GM21619 (cell line): ENCODE measurements at regions not wholly inside any gene's neighbourhood (a gene's known extent, or its start where the extent isn't known, plus 50 kb on each side); places are given as distances from the start of the nearest gene placed in this dataset.

ENCODE experiments used
- ATAC-seq: cut with Tn5 transposase; IDR thresholded peaks from one replicate; pipeline ENCODE4 v1.9.1; 2021; ENCODE audit not compliant: unreplicated experiment

GRCh38 chr4:20352163-20352431 is 100.4 kb downstream of the SLIT2 start:
- ATAC-seq: no peak

- no peak for ATAC-seq
Observed at GRCh38 chr4:20353646-20354045, 101.9 kb downstream of the SLIT2 start.

- no peak for ATAC-seq
Observed at GRCh38 chr4:20354120-20354519, 102.4 kb downstream of the SLIT2 start.

GRCh38 chr4:20356565-20356964 is 104.9 kb downstream of the SLIT2 start:
- ATAC-seq: no peak

- ATAC-seq: no peak
Observed at GRCh38 chr4:20358110-20358509, 106.4 kb downstream of the SLIT2 start.

DNA sequence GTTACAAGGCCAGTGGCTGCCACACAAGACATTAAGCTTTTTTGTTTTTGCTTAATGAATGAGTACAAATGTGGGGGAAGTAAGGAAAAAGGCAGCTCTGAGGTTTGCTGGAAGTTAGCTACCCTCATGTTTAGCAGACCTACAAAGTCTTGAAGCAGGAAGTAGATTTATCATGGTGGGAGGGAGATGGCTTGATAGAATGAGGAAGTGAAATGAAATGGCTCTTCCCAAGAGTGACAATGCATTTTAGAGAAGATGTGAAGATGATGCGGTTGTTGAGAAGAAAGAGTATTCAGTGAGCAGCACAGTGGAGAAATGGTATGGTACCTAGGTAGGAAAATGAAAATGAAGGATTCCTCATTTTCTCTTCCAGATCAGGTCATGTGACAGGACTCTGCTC is 108.0 kb downstream of the SLIT2 start:
- ATAC-seq: no peak

- ATAC-seq: no peak
Observed at GRCh38 chr4:20362148-20362547, 110.4 kb downstream of the SLIT2 start.

DNA sequence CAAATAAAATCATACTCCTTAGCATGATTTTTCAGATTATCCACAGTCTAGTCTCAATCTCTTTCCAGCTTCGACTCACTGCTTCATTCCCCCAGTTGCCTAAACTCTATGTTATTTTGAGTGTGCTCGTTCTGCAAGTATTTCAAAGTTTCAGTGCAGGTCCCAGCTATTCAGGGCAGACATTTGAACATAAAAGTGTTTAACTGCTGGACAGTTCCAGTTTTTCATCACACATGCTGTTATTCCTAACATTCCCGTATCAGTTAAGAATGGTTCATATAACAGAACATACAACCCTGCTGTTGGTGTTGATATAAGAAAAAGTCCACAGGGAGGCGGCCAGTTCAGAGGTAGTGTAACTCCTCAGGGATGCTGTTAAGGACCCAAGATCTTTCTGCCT is 113.3 kb downstream of the SLIT2 start:
- ATAC-seq: no peak

- ATAC-seq: no peak
Observed at GRCh38 chr4:20367446-20367845, 115.7 kb downstream of the SLIT2 start.

- ATAC-seq: no peak
Observed at GRCh38 chr4:20368926-20369325, 117.2 kb downstream of the SLIT2 start.

DNA sequence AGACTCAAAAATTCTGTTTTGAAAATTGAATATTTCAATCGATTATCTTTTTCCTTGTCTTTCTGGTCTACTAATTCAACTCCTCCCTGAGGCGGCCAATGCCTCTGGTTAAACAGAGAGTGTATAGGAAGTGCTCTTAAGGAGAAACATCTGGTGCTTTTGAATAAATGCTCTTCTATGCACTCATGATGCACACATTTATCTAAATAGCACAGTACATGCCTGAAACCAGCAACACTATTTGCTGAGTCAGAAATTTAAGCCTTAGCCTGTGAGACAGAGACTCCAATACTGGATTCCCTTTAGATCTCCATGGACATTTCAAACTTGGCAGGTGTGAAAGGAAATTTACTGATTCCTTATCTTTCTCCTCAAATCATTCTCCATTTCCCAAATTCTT is 118.6 kb downstream of the SLIT2 start:
- no peak for ATAC-seq

- ATAC-seq: no peak
Observed at GRCh38 chr4:20376070-20376469, 124.4 kb downstream of the SLIT2 start.

DNA sequence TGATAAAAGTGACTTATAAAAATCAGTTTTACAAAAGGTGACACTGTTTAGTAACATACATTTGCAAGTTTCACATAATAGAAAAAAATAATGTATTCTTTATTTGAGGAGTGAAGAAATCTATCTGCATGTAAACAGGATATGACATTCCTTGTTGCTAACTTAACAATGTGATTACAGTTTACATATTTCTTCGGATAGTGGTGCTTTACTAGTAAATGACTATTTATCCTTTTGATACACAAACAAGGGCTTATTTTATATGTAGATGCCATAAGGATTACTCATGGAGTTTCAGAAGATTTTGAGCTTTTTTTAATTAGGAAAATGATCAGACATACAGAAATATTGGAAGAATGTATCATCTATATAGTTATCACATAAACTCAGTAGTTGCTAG is 126.5 kb downstream of the SLIT2 start:
- no peak for ATAC-seq

DNA sequence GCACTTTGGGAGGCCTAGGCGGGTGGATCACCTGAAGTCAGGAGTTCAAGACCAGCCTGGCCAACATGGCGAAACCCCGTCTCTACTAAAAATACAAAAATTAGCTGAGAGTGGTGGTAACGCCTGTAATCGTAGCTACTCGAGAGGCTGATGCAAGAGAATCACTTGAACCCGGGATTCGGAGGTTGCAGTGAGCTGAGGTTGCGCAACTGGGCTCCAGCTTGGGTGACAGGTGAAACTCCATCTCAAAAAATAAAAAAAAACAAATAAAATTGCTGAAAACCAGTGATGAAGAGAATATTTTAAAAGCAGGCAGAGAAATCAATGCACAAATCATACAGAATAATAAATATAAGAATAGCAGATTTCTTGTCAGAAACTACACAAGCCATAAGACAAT is 129.3 kb downstream of the SLIT2 start:
- ATAC-seq: no peak

GRCh38 chr4:20383283-20383682 is 131.6 kb downstream of the SLIT2 start:
- ATAC-seq: no peak

DNA sequence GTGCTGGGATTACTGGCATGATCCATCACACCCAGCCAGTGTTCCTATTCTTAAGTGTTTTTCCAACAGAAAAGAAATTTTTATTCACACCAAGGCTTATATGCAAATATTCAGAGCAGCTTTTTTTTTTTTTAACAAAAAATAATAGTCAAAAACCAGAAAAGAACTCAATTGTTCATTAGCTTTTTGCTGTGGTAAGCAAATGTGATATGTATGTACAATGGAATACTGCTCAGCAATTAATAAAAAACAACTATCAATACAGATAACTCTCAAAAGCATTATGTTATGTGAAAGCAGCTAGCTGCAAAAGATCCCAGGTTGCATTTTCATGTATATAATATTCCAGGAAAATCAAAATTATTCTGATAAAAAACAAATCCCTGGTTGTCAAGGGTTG is 132.3 kb downstream of the SLIT2 start:
- ATAC-seq: no peak

DNA sequence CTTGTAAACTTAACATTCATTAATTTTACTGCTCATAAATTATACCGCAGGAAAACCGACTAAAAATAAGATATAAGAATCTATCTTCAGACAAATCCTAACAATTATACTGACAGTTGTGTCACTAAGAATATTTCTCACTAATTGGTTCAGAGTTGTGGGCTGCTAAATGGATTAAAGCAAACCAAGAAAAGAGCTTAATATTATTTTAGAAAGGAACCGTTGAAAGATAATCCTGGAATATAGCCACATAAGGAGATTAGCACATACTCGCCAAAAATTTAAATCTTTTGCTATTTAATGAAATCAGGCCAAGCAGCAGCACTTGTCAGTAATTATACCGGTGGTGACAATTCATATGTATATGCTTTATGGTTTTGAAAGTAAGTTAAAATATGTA is 132.8 kb downstream of the SLIT2 start:
- no peak for ATAC-seq

DNA sequence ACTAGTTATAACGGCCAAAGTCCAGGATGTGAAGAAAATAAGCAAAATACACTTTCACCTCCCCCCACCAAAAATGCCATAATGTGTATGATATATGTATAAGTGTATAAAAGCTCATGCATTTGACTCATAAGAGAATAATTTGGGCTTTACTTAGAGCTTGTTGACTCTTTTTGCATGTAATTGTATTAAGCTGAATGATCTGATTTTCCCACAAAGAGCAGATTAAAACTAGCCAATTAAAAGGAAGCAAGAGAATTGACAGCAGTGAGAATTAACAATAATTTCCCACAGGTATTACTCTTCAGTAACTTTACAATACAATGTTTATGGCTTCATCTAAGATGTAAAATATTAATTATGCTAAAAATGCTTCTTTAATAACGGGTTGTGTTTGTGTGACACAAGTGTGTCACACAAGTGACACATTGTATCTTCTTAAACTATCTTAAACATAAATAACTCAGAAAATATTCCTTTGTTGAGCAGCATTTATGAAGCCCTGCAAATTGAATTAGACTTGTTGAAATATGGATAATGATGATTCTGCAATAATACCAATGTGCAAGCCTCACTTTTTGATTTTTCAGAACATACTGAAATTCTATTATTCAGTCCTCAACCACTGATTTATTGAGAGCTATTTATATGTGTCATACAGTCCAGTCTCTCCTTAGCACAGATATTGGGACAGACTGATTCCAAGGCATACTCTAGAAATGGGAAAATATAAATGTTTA is 134.5 kb downstream of the SLIT2 start:
- no peak for ATAC-seq

DNA sequence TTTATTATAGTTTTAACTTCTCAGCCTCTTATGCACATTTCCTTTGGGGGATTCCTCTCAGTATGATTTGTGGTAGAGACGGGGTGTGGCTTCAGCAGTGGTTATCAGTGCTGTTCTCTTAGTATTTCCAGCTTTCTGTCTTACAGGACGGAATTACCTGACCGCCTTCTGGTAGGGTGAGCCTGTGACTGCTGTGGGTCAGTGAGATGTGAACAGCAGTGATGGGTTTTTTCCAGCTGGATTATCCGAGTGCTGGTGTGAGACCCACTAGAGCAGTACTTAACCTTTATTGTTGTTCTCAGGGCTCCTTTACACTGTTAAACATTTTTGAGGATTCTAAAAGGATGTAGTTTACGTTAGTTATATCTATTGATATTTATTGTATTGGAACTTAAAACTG is 135.2 kb downstream of the SLIT2 start:
- no peak for ATAC-seq

GRCh38 chr4:20391198-20391597 is 139.5 kb downstream of the SLIT2 start:
- no peak for ATAC-seq

DNA sequence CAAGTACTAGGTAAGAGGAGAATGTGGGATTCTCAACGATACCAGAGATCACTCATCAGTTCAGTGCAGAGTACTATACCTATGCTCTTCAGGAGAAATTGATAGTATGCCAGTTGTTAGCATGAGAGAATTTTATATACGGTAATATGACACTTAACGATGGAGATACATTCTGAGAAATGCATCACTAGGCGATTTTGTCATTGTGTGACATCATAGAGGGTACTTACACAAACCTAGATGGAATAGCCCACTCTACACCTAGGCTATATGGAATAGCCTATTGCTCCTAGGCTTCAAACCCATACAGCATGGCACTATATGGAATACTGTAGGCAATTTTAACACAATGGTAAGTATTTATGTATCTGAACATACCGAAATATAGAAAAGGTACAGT is 140.2 kb downstream of the SLIT2 start:
- ATAC-seq: no peak

DNA sequence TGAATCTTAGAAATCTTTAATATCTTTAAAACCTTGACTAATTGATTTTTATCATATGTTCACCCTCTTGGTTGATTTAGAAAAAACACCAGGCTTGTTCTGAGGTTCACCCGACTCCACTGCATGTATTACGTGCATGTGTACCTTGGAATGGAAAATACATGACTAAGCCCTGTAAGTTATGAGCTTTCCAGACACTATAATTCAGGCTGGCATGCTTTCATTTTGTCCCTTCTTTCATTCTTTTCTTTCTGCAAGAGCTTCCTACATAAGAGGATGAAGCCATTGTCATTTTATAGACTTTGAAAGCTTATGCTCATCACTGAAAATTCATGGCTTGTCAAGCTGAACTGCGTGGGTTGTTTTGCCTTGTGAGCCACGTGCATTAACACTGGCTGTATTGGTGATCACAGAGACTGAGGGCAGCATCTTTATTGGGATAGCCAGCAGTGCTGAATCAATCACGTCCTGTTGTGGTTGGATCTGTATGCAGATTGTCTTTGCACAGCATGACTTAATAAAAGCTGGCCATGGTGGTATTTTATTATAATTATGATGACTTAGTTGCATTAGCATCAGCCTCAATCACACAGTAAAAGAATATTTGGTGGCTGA is 141.9 kb downstream of the SLIT2 start:
- no peak for ATAC-seq

DNA sequence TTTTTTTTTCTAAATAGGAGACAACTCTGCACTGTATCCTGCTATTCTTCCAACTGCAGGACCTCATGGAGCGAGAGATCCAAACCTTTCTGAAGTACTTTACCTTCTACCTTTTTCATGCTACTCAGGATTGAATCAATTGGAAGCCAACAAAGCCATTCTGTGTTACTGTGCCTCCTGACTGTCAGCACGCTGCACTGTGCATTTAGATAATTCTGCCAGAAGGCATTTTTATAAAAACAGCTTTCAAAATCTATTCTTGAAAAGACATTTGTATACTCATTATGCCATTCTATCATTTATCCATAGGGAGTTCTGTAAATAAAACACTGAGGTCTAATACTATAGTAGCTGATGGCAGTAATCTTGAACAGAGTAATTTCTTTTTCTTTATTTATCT is 142.8 kb downstream of the SLIT2 start:
- no peak for ATAC-seq
